Thoracic aorta (tissue), 2 donors: ENCODE measurements at regions not wholly inside any gene's neighbourhood (a gene's known extent, or its start where the extent isn't known, plus 50 kb on each side); places are given as distances from the start of the nearest gene placed in this dataset.

Experiments
- ATAC-seq: fragments of 150-250 bp; one replicate; pipeline ENCODE4 v1.8.0; 2017; ENCODE audit warnings: low read depth; ENCODE audit not compliant: insufficient number of reproducible peaks, low FRiP score
- DNase-seq: peaks from one replicate; pipeline ENCODE4 v3.0.0-alpha.2; 2020; ENCODE audit warnings: low spot score
- H3K27ac ChIP-seq, 2 donors: fragments of 200-600 bp; sonication (generic); 1 replicate in 1 of 2; 2 replicates in 1 of 2; pipeline ENCODE4 v1.5.1; 2016; ENCODE audit warnings: mild to moderate bottlenecking in 2 of 2, moderate library complexity in 2 of 2
- H3K27me3 ChIP-seq: fragments of 200-600 bp; sonication (generic); replicated peaks from 2 replicates; pipeline ENCODE4 v1.6.0; 2016; ENCODE audit warnings: mild to moderate bottlenecking; ENCODE audit not compliant: insufficient read depth
- H3K36me3 ChIP-seq: fragments of 200-600 bp; sonication (generic); one replicate; pipeline ENCODE4 v1.5.1; 2016
- H3K4me1 ChIP-seq, 2 donors: fragments of 200-600 bp; sonication (generic); 1 replicate in 1 of 2; 2 replicates in 1 of 2; pipeline versions ENCODE4 v1.5.1 to v1.6.0; 2016; ENCODE audit warnings: low read depth in 2 of 2, mild to moderate bottlenecking in 1 of 2; ENCODE audit not compliant: control insufficient read depth in 1 of 2
- H3K4me3 ChIP-seq: fragments of 200-600 bp; sonication (generic); 2 replicates; pipeline ENCODE4 v1.5.1; 2016; ENCODE audit warnings: mild to moderate bottlenecking
- H3K9me3 ChIP-seq: fragments of 200-600 bp; sonication (generic); 2 replicates; pipeline ENCODE4 v1.5.1; 2016
- TF ChIP-seq, protein P1 (sequence below): fragments of 200-600 bp; sonication (generic); IDR thresholded peaks from one replicate; pipeline ENCODE4 v1.5.1; 2019; ENCODE audit warnings: antibody characterized with exemption

DNA sequence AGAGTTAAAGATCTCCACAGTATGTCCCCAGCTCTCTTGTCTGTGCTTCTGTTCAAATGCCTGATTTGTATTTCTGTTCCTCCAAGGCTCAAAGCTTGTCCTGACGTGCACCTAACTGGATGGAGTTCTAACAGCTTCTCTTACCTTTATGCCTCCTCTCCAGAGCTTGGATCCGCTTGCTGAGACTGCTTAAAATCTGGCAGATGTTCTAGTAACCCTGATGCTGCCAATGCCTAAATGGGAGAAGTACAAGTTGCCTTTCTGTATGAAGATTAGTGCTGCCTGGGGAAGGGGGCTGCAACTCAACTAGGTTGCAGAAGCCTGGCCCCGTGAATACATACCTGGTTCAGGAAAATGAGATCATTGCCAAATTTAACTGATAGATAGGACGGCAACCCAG, 354.5 kb upstream of the KCNMB2 start:
- Histone ChIP-seq H3K4me1 (peaks cover 0 to 4% of the 10 kb centered on the region in 2 donors), H3K9me3 (no peaks in the 10 kb centered on the region), H3K36me3 (no peaks in the 10 kb centered on the region), H3K27me3 (no peaks in the 10 kb centered on the region), H3K27ac (no peak overlapping the region), H3K4me3 (no peak overlapping the region)
- ATAC-seq = no peak
- DNase-seq = no peak
- TF ChIP-seq, protein P1, sequence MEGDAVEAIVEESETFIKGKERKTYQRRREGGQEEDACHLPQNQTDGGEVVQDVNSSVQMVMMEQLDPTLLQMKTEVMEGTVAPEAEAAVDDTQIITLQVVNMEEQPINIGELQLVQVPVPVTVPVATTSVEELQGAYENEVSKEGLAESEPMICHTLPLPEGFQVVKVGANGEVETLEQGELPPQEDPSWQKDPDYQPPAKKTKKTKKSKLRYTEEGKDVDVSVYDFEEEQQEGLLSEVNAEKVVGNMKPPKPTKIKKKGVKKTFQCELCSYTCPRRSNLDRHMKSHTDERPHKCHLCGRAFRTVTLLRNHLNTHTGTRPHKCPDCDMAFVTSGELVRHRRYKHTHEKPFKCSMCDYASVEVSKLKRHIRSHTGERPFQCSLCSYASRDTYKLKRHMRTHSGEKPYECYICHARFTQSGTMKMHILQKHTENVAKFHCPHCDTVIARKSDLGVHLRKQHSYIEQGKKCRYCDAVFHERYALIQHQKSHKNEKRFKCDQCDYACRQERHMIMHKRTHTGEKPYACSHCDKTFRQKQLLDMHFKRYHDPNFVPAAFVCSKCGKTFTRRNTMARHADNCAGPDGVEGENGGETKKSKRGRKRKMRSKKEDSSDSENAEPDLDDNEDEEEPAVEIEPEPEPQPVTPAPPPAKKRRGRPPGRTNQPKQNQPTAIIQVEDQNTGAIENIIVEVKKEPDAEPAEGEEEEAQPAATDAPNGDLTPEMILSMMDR = no peak

DNA sequence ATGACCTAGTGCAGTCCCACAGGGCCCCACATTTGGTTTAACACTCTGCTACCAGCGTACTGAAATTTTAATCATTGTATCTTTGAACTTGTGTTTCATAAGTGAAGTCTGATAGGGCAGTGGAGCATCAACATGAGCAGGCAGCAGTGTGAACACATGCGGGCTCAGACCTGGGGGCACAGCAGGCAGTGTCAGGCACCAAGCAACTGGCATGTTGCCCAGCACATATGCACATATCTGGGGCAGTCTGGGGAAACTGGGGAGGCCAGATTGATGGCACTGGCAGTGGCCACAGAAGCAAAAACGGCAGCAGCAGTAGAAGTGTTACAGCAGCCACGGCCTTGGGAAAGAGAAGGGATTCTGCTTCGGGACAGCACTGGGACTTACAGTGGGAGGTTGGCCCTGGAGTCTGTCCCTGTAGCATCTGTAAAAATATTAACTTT, 353.9 kb upstream of the KCNMB2 start:
- no peak for DNase-seq
- Histone ChIP-seq H3K36me3 (no peaks in the 10 kb centered on the region), H3K4me3 (no peak overlapping the region), H3K9me3 (no peaks in the 10 kb centered on the region), H3K27me3 (no peaks in the 10 kb centered on the region), H3K27ac (no peak overlapping the region), H3K4me1 (peaks cover 0 to 4% of the 10 kb centered on the region in 2 donors)
- TF ChIP-seq, protein P1 = no peak
- no peak for ATAC-seq

DNA sequence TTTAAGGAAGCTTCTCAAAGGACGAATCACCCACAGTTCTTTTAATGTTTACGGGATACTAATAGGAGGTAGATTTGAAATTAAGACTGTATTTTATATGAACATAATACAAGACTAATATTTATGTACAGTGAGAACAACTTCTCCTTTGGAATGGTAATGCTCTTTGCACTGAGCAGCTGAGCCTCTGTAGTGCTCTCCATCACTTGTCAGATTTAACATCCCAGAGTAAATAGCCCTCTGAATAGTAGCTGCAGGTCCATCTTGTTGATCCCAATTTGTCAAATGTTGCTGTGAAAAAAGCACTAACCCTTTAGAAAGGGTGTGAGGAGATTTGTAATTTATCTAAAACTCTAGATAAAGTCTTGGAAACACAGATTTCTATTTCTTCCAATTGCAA, 351.4 kb upstream of the KCNMB2 start:
- Histone ChIP-seq H3K27ac (no peak overlapping the region), H3K4me3 (no peak overlapping the region), H3K4me1 (peaks cover 0 to 4% of the 10 kb centered on the region in 2 donors), H3K9me3 (no peaks in the 10 kb centered on the region), H3K36me3 (no peaks in the 10 kb centered on the region), H3K27me3 (no peaks in the 10 kb centered on the region)
- DNase-seq (no peak), ATAC-seq (no peak)
- TF ChIP-seq, protein P1 = no peak

DNA sequence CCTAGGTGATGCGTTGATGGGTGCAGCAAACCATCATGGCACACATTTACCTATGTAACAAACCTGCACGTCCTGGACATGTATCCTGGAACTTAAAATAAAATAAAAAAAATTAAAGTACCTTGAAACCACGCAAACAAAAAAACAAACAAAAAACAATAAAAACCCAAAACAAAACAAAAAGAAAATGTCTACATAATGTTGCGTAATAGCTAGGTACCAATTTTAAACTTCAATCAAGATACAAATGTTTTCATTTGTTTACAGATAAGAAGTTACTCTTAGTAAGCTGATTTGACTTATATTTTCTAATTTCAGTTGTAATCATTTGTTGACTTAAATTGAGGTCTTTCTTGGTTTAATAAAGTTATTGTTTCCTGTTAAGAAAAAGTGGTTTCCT, 349.6 kb upstream of the KCNMB2 start:
- ATAC-seq (no peak), DNase-seq (no peak)
- Histone ChIP-seq H3K27me3 (no peaks in the 10 kb centered on the region), H3K27ac (no peak overlapping the region), H3K4me3 (no peak overlapping the region), H3K9me3 (no peaks in the 10 kb centered on the region), H3K36me3 (no peaks in the 10 kb centered on the region), H3K4me1 (peaks cover 0 to 4% of the 10 kb centered on the region in 2 donors)
- TF ChIP-seq, protein P1 = no peak

DNA sequence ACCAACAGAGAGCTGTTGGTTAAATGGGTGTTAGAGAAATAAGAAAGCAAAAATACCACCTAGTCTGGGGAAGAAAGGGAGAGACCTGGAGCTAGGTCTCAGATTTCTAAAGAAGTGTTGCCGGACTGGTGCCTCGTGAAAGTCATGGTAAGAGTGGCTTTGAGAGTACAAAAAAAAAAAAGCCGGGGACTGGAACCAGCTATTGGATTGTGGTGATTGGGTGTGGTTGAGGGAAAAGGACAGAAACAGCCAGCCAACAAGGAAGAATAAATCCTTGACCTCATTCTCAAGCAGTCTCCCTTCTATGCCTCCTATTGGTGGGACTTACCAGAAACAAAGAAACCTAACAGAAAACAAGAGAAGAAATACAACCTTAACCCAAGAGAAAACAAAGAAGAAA, 346.4 kb upstream of the KCNMB2 start:
- no peak overlapping the region for H3K4me3 ChIP-seq
- H3K36me3 ChIP-seq = no peaks in the 10 kb centered on the region
- DNase-seq (no peak), ATAC-seq (no peak)
- TF ChIP-seq, protein P1 = no peak
- H3K27ac ChIP-seq = no peak overlapping the region
- H3K27me3 ChIP-seq = no peaks in the 10 kb centered on the region
- H3K4me1 ChIP-seq = peaks cover 5 to 6% of the 10 kb centered on the region in 2 donors
- no peaks in the 10 kb centered on the region for H3K9me3 ChIP-seq
